ENCODE measurements at regions not wholly inside any gene's neighbourhood (a gene's known extent, or its start where the extent isn't known, plus 50 kb on each side); places are given as distances from the start of the nearest gene placed in this dataset.

GRCh38 chr9:28293369-28294090 is 720.2 kb upstream of the C9orf72 start:
- no TSS peak for BruUV-seq (replicated peaks)
- DNase-seq: no peak
- Histone ChIP-seq H3K9me2 (ENCODE audit: insufficient read depth) (no peaks in the 10 kb centered on the region), H3K4me3 (no peak overlapping the region), H4K20me1 (ENCODE audit: insufficient read depth) (no peaks in the 10 kb centered on the region), H3K27ac (no peak overlapping the region), H3K4me2 (no peak overlapping the region), H3K36me3 (ENCODE audit: low read depth) (no peaks in the 10 kb centered on the region), H3K4me1 (replicated peaks; ENCODE audit: insufficient read depth) (no peaks in the 10 kb centered on the region), H3F3A (ENCODE audit: insufficient read depth, low read depth) (no peaks in the 10 kb centered on the region), H2AFZ (no peak overlapping the region), H3K79me2 (ENCODE audit: low read depth) (no peaks in the 10 kb centered on the region), H3K27me3 (ENCODE audit: insufficient read depth, low read depth) (no peaks in the 10 kb centered on the region), H3K9me3 (ENCODE audit: insufficient read depth, low read depth) (no peaks in the 10 kb centered on the region)
- ChIA-PET CTCF (no interaction called here), POLR2A (ENCODE audit: unreplicated experiment) (no interaction called here)
- intact Hi-C loops (cut with micrococcal nuclease; ENCODE audit: unreplicated experiment): no loop called here
- no peak for TF ChIP-seq EZH2 (IDR thresholded peaks at IDR 0.05; ENCODE audit: low read depth)
- no peak for TF ChIP-seq CTCF (conservative IDR thresholded peaks at IDR 0.05)

- Histone ChIP-seq H3K4me1 (replicated peaks; ENCODE audit: insufficient read depth) (no peaks in the 10 kb centered on the region), H3K9me2 (ENCODE audit: insufficient read depth) (no peaks in the 10 kb centered on the region), H3K27me3 (ENCODE audit: insufficient read depth, low read depth) (no peaks in the 10 kb centered on the region), H2AFZ (no peak overlapping the region), H4K20me1 (ENCODE audit: insufficient read depth) (no peaks in the 10 kb centered on the region), H3K9me3 (ENCODE audit: insufficient read depth, low read depth) (no peaks in the 10 kb centered on the region), H3K27ac (no peak overlapping the region), H3K4me2 (no peak overlapping the region), H3K36me3 (ENCODE audit: low read depth) (no peaks in the 10 kb centered on the region), H3F3A (ENCODE audit: insufficient read depth, low read depth) (no peaks in the 10 kb centered on the region), H3K4me3 (no peak overlapping the region), H3K79me2 (ENCODE audit: low read depth) (no peaks in the 10 kb centered on the region)
- DNase-seq: no peak
- ChIA-PET POLR2A (ENCODE audit: unreplicated experiment) (no interaction called here), CTCF (no interaction called here)
- TF ChIP-seq CTCF (conservative IDR thresholded peaks at IDR 0.05) (no peak), EZH2 (IDR thresholded peaks at IDR 0.05; ENCODE audit: low read depth) (no peak)
- intact Hi-C loops (cut with micrococcal nuclease; ENCODE audit: unreplicated experiment): no loop called here
- no TSS peak for BruUV-seq (replicated peaks)
Measured at GRCh38 chr9:28301281-28301680, 728.0 kb upstream of the C9orf72 start.

- Histone ChIP-seq H3K4me3 (no peak overlapping the region), H3K4me1 (replicated peaks; ENCODE audit: insufficient read depth) (no peaks in the 10 kb centered on the region), H3K36me3 (ENCODE audit: low read depth) (no peaks in the 10 kb centered on the region), H4K20me1 (ENCODE audit: insufficient read depth) (no peaks in the 10 kb centered on the region), H3K79me2 (ENCODE audit: low read depth) (no peaks in the 10 kb centered on the region), H3K27me3 (ENCODE audit: insufficient read depth, low read depth) (no peaks in the 10 kb centered on the region), H3F3A (ENCODE audit: insufficient read depth, low read depth) (no peaks in the 10 kb centered on the region), H3K27ac (no peak overlapping the region), H3K9me2 (ENCODE audit: insufficient read depth) (no peaks in the 10 kb centered on the region), H3K4me2 (no peak overlapping the region), H3K9me3 (ENCODE audit: insufficient read depth, low read depth) (no peaks in the 10 kb centered on the region), H2AFZ (no peak overlapping the region)
- DNase-seq: no peak
- CTCF ChIA-PET: no interaction called here
- intact Hi-C loops (cut with micrococcal nuclease; ENCODE audit: unreplicated experiment): no loop called here
- TF ChIP-seq EZH2 (IDR thresholded peaks at IDR 0.05; ENCODE audit: low read depth) (no peak), CTCF (conservative IDR thresholded peaks at IDR 0.05) (no peak)
- POLR2A ChIA-PET (ENCODE audit: unreplicated experiment): no interaction called here
- BruUV-seq (replicated peaks): no TSS peak
Measured at GRCh38 chr9:28317745-28318144, 744.5 kb upstream of the C9orf72 start.

Measured in PC-9 (cell line).